ENCODE measurements at regions not wholly inside any gene's neighbourhood (a gene's known extent, or its start where the extent isn't known, plus 50 kb on each side); places are given as distances from the start of the nearest gene placed in this dataset.
"Not testable (repeated sequence)": the region's sequence is repeated elsewhere in the genome, so short reads cannot be mapped to it uniquely, and the experiment has no call there.

GRCh38 chr2:59250307-59250677, 1009.2 kb upstream of the FANCL start:
- no peak for DNase-seq (ENCODE audit: extremely low read depth, low read depth)

GRCh38 chr2:59249441-59250306, 1008.5 kb upstream of the FANCL start:
- no peak for DNase-seq (ENCODE audit: extremely low read depth, low read depth)

GRCh38 chr2:59239146-59239545, 998.0 kb upstream of the FANCL start:
- DNase-seq (ENCODE audit: extremely low read depth, low read depth): no peak

GRCh38 chr2:59237311-59237710, 996.2 kb upstream of the FANCL start:
- no peak for DNase-seq (ENCODE audit: extremely low read depth, low read depth)

GRCh38 chr2:59236723-59237122, 995.6 kb upstream of the FANCL start:
- DNase-seq (ENCODE audit: extremely low read depth, low read depth): peak; percentile 79

GRCh38 chr2:59233920-59234319, 992.8 kb upstream of the FANCL start:
- no peak for DNase-seq (ENCODE audit: extremely low read depth, low read depth)

- DNase-seq (ENCODE audit: extremely low read depth, low read depth): no peak
These were observed 992.3 kb upstream of the FANCL start for GRCh38 chr2:59233448-59233847.

GRCh38 chr2:59232394-59233165, 991.5 kb upstream of the FANCL start:
- DNase-seq (ENCODE audit: extremely low read depth, low read depth): no peak

GRCh38 chr2:59226362-59226761, 985.2 kb upstream of the FANCL start:
- not testable (repeated sequence) for DNase-seq (ENCODE audit: extremely low read depth, low read depth)

GRCh38 chr2:59223742-59224141, 982.6 kb upstream of the FANCL start:
- no peak for DNase-seq (ENCODE audit: extremely low read depth, low read depth)

GRCh38 chr2:59217360-59217759, 976.2 kb upstream of the FANCL start:
- DNase-seq (ENCODE audit: extremely low read depth, low read depth): no peak

- no peak for DNase-seq (ENCODE audit: extremely low read depth, low read depth)
These were observed 965.2 kb upstream of the FANCL start for GRCh38 chr2:59206361-59206760.

- no peak for DNase-seq (ENCODE audit: extremely low read depth, low read depth)
These were observed 962.9 kb upstream of the FANCL start for GRCh38 chr2:59204040-59204439.

- no peak for DNase-seq (ENCODE audit: extremely low read depth, low read depth)
These were observed 955.4 kb upstream of the FANCL start for GRCh38 chr2:59196491-59196890.

- DNase-seq (ENCODE audit: extremely low read depth, low read depth): no peak
These were observed 954.7 kb upstream of the FANCL start for GRCh38 chr2:59195851-59196250.

GRCh38 chr2:59191781-59192180, 950.7 kb upstream of the FANCL start:
- DNase-seq (ENCODE audit: extremely low read depth, low read depth): no peak

- no peak for DNase-seq (ENCODE audit: extremely low read depth, low read depth)
These were observed 949.4 kb upstream of the FANCL start for GRCh38 chr2:59190518-59190917.

- peak; percentile 23 for DNase-seq (ENCODE audit: extremely low read depth, low read depth)
These were observed 943.3 kb upstream of the FANCL start for GRCh38 chr2:59184276-59185020.

GRCh38 chr2:59183070-59183469, 941.9 kb upstream of the FANCL start:
- DNase-seq (ENCODE audit: extremely low read depth, low read depth): no peak

- peak; percentile 15 for DNase-seq (ENCODE audit: extremely low read depth, low read depth)
These were observed 941.1 kb upstream of the FANCL start for GRCh38 chr2:59182249-59182648.

- no peak for DNase-seq (ENCODE audit: extremely low read depth, low read depth)
These were observed 940.2 kb upstream of the FANCL start for GRCh38 chr2:59181347-59181746.

Data from NCI-H460 (cell line).